GM19035 (cell line): ENCODE measurements at regions not wholly inside any gene's neighbourhood (a gene's known extent, or its start where the extent isn't known, plus 50 kb on each side); places are given as distances from the start of the nearest gene placed in this dataset.
"Not testable (repeated sequence)": the region's sequence is repeated elsewhere in the genome, so short reads cannot be mapped to it uniquely, and the experiment has no call there.

Experiments
- ATAC-seq: cut with Tn5 transposase; IDR thresholded peaks from one replicate; pipeline ENCODE4 v1.9.1; 2021; ENCODE audit not compliant: unreplicated experiment

DNA sequence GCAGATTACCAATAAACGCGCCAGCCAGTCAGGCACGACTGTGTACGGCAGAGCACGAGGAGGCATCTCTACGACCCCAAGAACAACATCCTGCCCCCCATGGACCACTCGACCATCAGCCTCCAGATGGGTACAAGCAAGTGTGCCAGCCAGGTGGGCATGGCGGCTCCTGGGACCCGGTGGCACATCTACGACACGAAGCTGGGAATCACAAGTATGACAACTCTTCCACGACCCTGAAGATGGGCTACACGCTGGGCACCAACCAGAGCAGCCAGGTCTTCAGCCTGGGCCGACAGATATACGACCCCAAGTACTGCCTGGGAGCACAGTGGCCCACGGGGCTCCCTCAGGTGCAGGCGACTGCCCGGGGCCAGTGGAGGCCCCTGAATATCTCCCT lies 217.6 kb downstream of the POTED start:
- no peak for ATAC-seq

DNA sequence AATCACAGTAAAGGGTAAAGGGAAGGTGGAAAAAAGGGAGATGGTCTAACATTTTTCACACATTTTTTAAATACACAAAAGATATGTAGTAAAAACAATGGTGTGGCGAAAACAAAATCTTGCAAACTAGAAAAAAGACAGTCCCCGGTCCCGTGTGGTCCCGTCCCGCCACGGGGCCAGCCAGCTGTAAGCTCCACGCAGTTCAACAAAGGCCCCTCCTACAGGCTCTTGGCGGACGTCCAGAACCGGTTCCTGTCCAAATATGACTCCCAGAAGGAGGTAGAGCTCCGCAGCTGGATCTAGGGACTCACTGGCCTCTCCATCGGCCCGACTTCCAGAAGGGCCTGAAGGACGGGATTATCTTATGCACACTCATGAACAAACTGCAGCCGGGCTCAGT lies 216.9 kb downstream of the POTED start:
- ATAC-seq = not testable (repeated sequence)

DNA sequence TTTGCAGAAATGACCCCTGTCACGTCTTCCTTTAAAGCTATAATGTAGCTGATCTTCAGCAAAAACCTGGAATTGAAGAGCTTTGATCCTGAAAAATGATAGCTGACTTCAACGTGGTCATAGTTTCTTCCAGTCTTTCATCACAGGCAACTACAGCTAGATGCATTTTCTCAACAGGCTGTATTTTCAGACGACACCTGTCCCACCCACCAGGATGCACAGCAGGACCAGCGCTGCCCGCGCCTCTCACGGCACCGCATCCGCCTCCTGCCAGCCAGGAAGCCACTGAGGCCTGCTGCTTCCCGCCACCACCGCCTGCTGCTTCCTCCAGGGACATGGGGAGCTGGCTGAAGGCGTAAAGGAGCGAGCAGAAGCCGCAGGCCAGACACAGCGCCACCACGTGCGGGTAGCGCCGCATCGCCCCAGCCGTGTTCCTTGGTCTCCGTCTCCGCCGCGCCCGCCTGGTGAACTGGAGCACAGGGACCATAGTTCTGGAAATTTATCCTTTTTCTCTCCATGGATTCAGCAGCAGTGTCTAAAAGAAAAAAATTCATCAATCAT lies 215.7 kb downstream of the POTED start:
- ATAC-seq = not testable (repeated sequence)

DNA sequence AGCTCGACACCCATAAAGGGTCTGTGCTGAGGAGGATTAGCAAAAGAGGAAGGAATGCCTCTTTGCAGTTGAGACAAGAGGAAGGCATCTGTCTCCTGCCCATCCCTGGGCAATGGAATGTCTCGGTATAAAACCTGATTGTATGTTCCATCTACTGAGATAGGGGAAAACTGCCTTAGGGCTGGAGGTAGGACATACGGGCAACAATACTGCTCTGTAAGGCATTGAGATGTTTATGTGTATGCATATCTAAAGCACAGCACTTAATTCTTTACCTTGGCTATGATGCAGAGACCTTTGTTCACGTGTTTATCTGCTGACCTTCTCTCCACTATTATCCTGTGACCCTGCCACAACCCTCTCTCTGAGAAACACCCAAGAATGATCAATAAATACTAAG lies 210.7 kb downstream of the POTED start:
- ATAC-seq = not testable (repeated sequence)

DNA sequence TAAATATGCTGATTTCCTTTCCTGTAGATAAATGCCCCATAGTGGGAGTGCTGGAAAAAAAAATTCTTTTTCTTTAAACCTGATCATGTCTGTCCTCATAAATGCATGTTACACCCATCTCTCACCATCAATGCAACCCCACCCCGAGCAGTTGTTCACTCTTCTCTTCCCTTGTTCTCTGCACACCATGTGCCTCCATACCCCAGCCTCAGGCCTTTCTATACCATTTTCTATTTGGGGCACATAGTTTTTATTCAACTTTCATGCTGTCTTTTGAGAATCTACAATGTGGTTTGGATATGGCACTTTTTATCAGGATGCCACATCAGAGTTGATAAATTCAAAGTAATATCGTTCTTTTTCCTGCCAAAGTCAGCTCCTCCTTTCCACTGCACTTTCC lies 202.6 kb downstream of the POTED start:
- not testable (repeated sequence) for ATAC-seq

DNA sequence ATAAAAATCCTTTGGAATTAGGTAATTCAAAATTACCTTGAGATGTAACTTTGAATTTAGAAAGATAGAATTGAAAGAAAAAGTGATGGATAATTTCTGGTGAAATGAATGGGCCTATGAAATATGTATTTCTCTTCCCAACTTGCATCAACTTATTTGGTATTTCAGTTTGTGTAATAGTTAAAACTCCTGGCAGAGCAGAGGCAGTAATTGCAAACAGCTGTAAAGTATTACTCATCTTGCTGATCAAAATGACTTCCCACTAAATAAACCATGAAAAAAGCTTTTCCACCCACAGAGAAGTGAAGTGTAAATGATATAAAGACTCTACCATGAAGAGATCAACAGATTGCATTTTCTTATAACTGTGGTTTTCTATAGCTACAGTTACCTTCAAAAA lies 201.0 kb downstream of the POTED start:
- not testable (repeated sequence) for ATAC-seq

DNA sequence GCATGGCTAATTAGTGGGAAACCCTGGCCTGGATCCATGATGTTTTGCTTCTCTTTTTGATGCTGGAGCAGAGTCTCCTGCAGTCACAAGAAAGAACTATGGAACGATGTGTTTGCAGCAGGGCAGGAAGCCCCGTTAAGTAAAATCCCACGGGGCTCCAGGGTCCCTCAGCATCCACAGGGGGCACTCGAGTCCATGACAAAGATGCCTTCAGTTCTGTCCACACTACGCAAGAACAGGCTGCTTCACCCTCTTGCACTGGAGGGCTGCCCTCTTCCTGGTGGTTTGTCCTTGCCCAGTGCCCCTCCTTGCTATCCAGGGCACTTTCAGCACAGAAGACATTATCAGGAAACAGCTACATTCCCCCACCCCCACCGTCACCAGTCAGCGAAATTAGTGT lies 196.9 kb downstream of the POTED start:
- not testable (repeated sequence) for ATAC-seq

DNA sequence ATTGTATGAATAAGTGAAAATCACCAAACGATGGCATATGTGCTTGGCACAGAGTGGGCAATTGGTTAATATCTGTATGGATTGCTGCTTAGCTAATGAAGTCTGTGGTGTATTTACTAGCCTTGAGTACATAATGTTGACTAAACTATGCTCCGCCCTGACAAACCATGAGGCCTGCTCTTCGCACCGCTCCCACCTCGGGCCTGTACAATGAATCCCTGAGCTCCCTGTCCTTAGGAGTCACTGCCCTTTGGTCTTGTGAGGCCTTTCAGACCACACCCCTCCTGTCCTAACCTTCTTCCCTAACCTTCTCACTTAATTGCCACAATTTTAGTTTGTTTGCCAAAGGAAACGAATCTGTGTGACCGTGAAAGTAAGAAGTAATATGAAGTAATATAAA lies 193.2 kb downstream of the POTED start:
- not testable (repeated sequence) for ATAC-seq
